NT2/D1 (cell line): ENCODE measurements at regions not wholly inside any gene's neighbourhood (a gene's known extent, or its start where the extent isn't known, plus 50 kb on each side); places are given as distances from the start of the nearest gene placed in this dataset.

Experiments
- DNase-seq: peaks from one replicate; pipeline ENCODE4 v3.0.0-alpha.2; 2011; ENCODE audit warnings: low read depth, low spot score
- H3K27me3 ChIP-seq: 2 replicates; pipeline ENCODE4 v1.6.0; 2011; ENCODE audit warnings: mild to moderate bottlenecking; ENCODE audit not compliant: insufficient read length, insufficient read depth
- H3K36me3 ChIP-seq: 2 replicates; pipeline ENCODE4 v1.6.1; 2011; ENCODE audit warnings: mild to moderate bottlenecking, low read length, mixed read lengths; ENCODE audit not compliant: insufficient read depth, insufficient read length
- H3K4me1 ChIP-seq: 2 replicates; pipeline ENCODE4 v1.5.1; 2011; ENCODE audit not compliant: insufficient read depth, insufficient read length
- H3K4me3 ChIP-seq: 2 replicates; pipeline ENCODE4 v1.5.1; 2011; ENCODE audit warnings: low read depth; ENCODE audit not compliant: insufficient read length
- H3K9ac ChIP-seq: 2 replicates; pipeline ENCODE4 v1.6.0; 2011; ENCODE audit warnings: low read depth; ENCODE audit not compliant: insufficient read length
- H3K9me3 ChIP-seq: 2 replicates; pipeline ENCODE4 v1.5.1; 2011; ENCODE audit warnings: mild to moderate bottlenecking, low read length; ENCODE audit not compliant: insufficient read depth
- SUZ12 ChIP-seq: IDR thresholded peaks from 2 replicates; pipeline ENCODE4 v1.6.1; 2011; ENCODE audit not compliant: insufficient read length, insufficient read depth; ENCODE audit errors: extremely low read depth
- YY1 ChIP-seq: IDR thresholded peaks from 2 replicates; pipeline ENCODE4 v1.6.1; 2011; ENCODE audit not compliant: insufficient read length, insufficient read depth
- ZNF274 ChIP-seq: IDR thresholded peaks from 2 replicates; pipeline ENCODE4 v1.6.1; 2011; ENCODE audit warnings: mild to moderate bottlenecking, low read depth, low read length

DNA sequence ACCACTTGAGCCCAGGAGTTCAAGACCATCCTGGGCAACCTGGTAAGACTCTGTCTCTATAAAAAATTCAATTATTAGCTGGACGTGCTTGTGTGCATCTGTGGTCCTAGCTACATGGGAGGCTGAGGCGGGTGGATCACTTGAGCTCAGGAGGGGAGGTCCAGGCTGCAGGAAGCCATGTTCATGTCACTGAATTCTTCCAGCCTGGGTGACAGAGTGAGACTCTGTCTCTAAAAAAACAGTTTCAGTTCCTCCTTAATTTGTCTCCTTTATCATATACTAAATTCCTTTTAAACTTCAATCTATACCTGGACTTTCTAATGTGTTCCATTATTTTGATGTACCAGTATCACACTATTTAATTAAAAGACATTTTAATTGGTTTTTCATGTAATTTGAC lies 422.2 kb upstream of the TLE4 start:
- no peaks in the 10 kb centered on the region for H3K36me3 ChIP-seq
- DNase-seq, result no peak
- H3K9me3 ChIP-seq, result no peaks in the 10 kb centered on the region
- H3K4me1 ChIP-seq, result no peaks in the 10 kb centered on the region
- H3K27me3 ChIP-seq, result no peaks in the 10 kb centered on the region
- no peak overlapping the region for H3K9ac ChIP-seq
- TF ChIP-seq ZNF274 (no peak), YY1 (no peak), SUZ12 (no peak)
- no peak overlapping the region for H3K4me3 ChIP-seq

DNA sequence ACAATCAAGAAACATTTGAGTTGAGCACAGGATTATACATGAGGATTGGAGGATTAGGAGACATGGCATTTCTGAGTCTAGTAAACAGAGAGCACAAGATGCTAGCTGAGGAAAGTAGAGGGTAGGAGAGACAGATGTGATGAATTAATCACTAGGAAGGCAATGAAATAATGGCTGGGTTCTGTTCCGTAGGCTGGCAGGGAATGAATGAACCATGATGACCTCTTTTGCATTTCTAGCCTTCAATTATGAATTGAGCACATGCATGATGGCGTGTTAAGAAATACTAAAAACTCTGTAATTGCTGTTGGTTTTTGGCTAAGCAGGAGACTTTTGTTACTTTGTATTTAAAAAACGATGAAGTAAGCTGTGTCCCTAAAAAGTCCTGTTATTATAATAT lies 420.0 kb upstream of the TLE4 start:
- no peaks in the 10 kb centered on the region for H3K36me3 ChIP-seq
- H3K4me3 ChIP-seq, result no peak overlapping the region
- no peaks in the 10 kb centered on the region for H3K9me3 ChIP-seq
- no peak for DNase-seq
- no peak overlapping the region for H3K9ac ChIP-seq
- H3K27me3 ChIP-seq, result no peaks in the 10 kb centered on the region
- TF ChIP-seq ZNF274 (no peak), YY1 (no peak), SUZ12 (no peak)
- no peaks in the 10 kb centered on the region for H3K4me1 ChIP-seq

DNA sequence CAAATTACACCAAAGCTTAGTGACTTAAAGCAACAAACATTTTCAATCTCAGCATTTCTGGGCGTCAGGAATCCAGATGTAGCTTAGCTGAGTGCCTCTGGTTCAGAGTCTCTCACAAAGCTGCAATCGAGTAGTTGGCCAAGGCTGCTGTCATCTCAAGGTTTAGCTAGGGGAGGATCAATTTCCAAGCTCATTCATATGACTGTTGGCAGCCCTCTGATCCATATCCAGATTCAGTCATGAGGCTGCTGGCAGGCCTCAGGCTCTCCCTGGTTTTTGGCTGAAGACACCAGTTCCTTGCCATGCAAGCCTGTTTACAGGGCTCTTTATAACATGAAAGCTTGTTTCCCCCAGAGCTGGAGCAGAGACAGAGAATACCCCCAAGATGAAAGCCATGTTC lies 419.5 kb upstream of the TLE4 start:
- no peaks in the 10 kb centered on the region for H3K36me3 ChIP-seq
- no peaks in the 10 kb centered on the region for H3K4me1 ChIP-seq
- DNase-seq, result no peak
- H3K9me3 ChIP-seq, result no peaks in the 10 kb centered on the region
- no peak overlapping the region for H3K4me3 ChIP-seq
- TF ChIP-seq YY1 (no peak), ZNF274 (no peak), SUZ12 (no peak)
- no peaks in the 10 kb centered on the region for H3K27me3 ChIP-seq
- H3K9ac ChIP-seq, result no peak overlapping the region

DNA sequence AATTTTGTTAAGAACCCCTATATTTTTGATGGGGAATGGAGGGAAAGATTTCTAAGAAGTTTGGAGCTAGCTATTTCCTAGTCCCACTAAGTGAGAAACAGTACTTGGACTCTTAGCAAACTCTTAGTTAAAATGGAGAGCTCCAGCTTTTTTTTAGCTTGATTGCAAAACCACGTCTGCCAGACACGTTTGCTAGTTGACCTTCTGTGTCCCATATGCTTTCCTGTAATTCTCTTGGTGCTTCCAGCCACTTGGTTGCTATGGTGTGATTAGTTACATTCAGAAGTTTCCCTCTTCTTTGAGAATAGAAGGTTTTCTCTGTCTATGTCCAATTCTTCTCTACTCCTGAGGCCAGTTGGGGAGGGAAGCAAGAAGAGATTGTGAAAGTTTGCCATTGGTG lies 417.0 kb upstream of the TLE4 start:
- no peaks in the 10 kb centered on the region for H3K9me3 ChIP-seq
- H3K27me3 ChIP-seq, result no peaks in the 10 kb centered on the region
- DNase-seq, result no peak
- no peak for TF ChIP-seq ZNF274
- no peak for TF ChIP-seq YY1
- no peak for TF ChIP-seq SUZ12
- H3K36me3 ChIP-seq, result no peaks in the 10 kb centered on the region
- H3K4me1 ChIP-seq, result no peaks in the 10 kb centered on the region
- no peak overlapping the region for H3K9ac ChIP-seq
- H3K4me3 ChIP-seq, result no peak overlapping the region

DNA sequence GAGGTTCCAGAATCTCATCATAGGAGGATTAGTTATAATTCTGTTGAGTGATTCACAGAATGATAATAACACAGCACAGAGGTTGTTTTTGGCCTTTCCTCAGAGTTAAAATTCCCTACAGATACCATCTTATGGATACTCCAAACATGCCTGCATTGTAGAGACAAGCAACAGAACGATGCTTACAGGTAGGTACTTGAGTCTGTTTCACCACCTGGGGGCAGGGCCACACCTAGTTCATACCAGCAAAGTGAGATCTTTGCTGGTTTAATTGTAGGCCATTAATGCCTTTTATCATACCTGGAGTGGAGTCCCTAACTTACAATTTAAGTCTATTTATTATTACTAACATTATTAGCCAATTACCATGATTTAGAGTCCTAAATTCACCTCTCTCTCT lies 416.5 kb upstream of the TLE4 start:
- H3K9ac ChIP-seq, result no peak overlapping the region
- no peaks in the 10 kb centered on the region for H3K36me3 ChIP-seq
- H3K4me3 ChIP-seq, result no peak overlapping the region
- peak; percentile 5 for DNase-seq
- no peaks in the 10 kb centered on the region for H3K4me1 ChIP-seq
- no peaks in the 10 kb centered on the region for H3K9me3 ChIP-seq
- H3K27me3 ChIP-seq, result no peaks in the 10 kb centered on the region
- TF ChIP-seq SUZ12 (no peak), ZNF274 (no peak), YY1 (no peak)

DNA sequence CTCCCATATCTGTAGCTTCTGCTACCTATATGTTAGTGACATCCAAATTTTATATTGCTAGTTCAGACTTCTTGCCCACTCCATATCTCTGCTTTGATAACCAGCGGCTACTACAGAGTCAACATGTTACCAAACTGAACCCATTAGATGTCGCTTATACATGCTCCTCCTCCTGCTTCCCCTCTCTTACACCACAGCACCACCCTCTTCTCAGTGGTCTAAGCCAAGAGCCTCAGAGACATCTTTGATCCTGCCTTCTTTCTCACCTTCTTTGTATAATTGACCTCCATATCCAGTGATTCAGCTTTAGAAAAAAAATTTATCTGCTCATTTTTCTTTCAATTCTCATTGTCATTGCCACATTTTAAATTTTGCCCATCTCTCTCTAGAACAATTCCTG lies 408.2 kb upstream of the TLE4 start:
- no peak overlapping the region for H3K9ac ChIP-seq
- H3K4me1 ChIP-seq, result no peaks in the 10 kb centered on the region
- no peaks in the 10 kb centered on the region for H3K9me3 ChIP-seq
- no peaks in the 10 kb centered on the region for H3K27me3 ChIP-seq
- H3K4me3 ChIP-seq, result no peak overlapping the region
- no peak for TF ChIP-seq ZNF274
- TF ChIP-seq SUZ12, result no peak
- TF ChIP-seq YY1, result no peak
- H3K36me3 ChIP-seq, result no peaks in the 10 kb centered on the region
- no peak for DNase-seq

DNA sequence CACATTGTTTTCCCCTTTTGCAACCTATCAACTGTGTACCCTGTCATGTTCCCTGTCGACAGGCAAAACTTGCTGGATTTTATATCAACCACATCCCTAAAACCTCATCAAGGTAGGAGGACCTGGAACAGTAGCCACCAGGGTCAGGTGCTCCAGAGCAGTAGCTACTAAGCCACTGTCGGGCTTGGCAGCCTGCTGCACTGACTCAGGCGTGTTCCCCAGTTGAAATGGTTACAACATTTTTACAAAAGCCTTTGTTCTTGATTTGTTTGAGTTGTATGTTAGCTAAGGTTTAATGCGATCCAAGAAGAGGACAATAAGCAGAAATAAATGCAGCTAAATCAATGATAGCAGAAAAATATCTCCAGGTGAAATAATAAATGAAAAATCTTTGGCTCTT lies 407.4 kb upstream of the TLE4 start:
- no peak for DNase-seq
- Histone ChIP-seq H3K9ac (no peak overlapping the region), H3K9me3 (no peaks in the 10 kb centered on the region), H3K4me1 (no peaks in the 10 kb centered on the region), H3K4me3 (no peak overlapping the region), H3K36me3 (no peaks in the 10 kb centered on the region), H3K27me3 (no peaks in the 10 kb centered on the region)
- TF ChIP-seq YY1 (no peak), SUZ12 (no peak), ZNF274 (no peak)
